ENCODE measurements at regions not wholly inside any gene's neighbourhood (a gene's known extent, or its start where the extent isn't known, plus 50 kb on each side); places are given as distances from the start of the nearest gene placed in this dataset.

DNA sequence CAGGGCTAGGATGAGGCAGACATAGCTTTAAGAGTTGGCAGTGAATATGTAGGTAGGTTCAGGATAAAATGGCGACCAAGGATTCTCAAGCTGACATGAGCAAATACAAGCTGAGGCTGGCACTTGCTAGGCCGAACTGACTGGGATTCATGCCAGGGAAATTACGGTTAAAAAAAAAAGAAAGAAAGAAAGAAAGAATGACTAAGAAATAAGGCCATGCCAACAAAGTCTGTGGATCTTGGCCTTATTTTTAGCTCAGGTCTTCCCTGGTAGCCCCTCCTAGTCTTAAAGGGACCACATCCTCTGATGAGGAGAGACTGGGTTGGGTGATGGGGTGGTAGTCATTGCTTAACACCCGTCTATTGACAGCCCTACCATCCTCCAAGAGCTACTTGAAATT is 64.4 kb upstream of the KLHL13 start:
- H3K4me3 ChIP-seq (ENCODE audit: low read depth, low read length): no peak overlapping the region
- TF ChIP-seq, protein P1, sequence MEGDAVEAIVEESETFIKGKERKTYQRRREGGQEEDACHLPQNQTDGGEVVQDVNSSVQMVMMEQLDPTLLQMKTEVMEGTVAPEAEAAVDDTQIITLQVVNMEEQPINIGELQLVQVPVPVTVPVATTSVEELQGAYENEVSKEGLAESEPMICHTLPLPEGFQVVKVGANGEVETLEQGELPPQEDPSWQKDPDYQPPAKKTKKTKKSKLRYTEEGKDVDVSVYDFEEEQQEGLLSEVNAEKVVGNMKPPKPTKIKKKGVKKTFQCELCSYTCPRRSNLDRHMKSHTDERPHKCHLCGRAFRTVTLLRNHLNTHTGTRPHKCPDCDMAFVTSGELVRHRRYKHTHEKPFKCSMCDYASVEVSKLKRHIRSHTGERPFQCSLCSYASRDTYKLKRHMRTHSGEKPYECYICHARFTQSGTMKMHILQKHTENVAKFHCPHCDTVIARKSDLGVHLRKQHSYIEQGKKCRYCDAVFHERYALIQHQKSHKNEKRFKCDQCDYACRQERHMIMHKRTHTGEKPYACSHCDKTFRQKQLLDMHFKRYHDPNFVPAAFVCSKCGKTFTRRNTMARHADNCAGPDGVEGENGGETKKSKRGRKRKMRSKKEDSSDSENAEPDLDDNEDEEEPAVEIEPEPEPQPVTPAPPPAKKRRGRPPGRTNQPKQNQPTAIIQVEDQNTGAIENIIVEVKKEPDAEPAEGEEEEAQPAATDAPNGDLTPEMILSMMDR (IDR thresholded peaks at IDR 0.05; ENCODE audit: low read depth, low read length, missing control alignments): no peak
- no peak for DNase-seq (ENCODE audit: low read depth)

DNA sequence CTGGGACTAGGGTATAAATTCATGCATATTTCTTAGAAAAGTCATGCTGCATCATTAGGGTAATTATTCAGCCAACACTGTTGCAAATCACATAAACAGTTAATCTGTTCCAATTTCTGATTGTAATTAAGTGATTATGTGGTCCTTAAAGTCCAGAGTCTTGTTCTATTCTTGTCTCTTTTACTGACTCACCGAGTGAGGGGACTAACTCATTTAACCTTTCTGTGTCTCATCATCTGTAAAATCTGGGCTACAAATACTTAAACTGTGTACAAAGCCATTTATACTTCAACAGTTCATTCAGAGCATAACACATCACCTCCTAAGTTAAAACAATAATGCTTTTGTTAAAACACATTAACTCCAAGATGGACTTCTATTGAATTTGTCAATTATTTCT is 65.4 kb upstream of the KLHL13 start:
- no peak overlapping the region for H3K4me3 ChIP-seq (ENCODE audit: low read depth, low read length)
- TF ChIP-seq, protein P1 (IDR thresholded peaks at IDR 0.05; ENCODE audit: low read depth, low read length, missing control alignments): no peak
- DNase-seq (ENCODE audit: low read depth): no peak

DNA sequence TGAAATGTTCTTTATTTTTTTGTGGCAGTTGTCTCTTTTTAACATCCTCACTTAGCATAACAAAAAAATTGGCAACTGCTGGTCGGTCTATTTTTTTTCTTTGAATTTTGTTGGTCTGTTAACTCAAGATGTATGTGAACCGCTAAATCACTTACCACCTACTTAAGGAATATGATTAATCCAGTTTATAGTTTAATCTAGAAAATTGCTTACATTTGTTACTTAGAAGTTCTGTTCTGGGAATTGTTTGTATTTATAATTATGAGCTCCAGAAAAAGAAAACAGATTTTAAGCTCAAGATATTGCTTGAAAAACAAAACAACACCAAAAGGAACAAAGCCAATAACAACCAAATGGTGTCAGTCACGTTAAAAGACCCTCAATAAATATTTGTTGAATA is 66.1 kb upstream of the KLHL13 start:
- no peak for DNase-seq (ENCODE audit: low read depth)
- TF ChIP-seq, protein P1 (IDR thresholded peaks at IDR 0.05; ENCODE audit: low read depth, low read length, missing control alignments): no peak
- no peak overlapping the region for H3K4me3 ChIP-seq (ENCODE audit: low read depth, low read length)

DNA sequence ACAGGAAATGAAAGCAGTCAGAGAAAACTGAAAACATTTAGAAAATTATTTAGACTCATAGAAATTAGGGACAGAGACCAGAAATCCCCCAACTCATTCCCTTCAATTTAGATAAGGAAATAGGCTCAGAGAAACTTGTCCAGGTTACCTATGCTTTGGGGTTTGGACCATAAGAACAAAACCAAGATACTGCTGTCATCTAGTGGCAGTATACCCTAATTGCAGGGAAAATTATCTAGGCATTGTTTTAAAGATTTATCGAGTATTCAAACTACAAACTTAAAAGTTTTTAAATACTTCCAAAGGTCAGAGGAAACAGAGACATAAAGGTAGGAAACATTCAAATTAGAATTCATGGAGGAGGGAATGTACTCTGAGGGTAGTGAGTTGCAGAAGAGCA is 67.0 kb upstream of the KLHL13 start:
- TF ChIP-seq, protein P1 (IDR thresholded peaks at IDR 0.05; ENCODE audit: low read depth, low read length, missing control alignments): peak; percentile 29
- no peak for DNase-seq (ENCODE audit: low read depth)

DNA sequence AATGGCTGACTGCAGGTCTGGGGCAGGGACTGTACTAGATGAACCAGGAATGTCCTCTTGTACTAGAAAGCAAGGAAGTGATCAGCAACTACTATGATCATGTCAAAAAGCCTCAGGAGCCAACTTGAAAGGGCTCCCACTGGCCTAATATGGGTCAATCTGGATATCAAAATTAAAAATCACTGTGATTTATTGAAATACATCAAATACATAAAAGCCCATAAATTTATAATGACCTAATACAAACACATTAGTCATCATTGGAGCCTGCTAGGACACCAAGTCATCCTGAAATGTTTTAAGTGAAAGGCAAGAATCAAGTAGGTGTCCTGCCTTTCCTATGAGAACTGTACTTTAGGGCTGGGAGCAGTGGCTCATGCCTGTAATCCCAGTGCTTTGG is 70.5 kb upstream of the KLHL13 start:
- no peak for DNase-seq (ENCODE audit: low read depth)
- TF ChIP-seq, protein P1 (IDR thresholded peaks at IDR 0.05; ENCODE audit: low read depth, low read length, missing control alignments): no peak
- H3K4me3 ChIP-seq (ENCODE audit: low read depth, low read length): no peak overlapping the region

More for the DNA sequence above, 67.0 kb upstream of the KLHL13 start:
- no peak overlapping the region for H3K4me3 ChIP-seq (ENCODE audit: low read depth, low read length)

DNA sequence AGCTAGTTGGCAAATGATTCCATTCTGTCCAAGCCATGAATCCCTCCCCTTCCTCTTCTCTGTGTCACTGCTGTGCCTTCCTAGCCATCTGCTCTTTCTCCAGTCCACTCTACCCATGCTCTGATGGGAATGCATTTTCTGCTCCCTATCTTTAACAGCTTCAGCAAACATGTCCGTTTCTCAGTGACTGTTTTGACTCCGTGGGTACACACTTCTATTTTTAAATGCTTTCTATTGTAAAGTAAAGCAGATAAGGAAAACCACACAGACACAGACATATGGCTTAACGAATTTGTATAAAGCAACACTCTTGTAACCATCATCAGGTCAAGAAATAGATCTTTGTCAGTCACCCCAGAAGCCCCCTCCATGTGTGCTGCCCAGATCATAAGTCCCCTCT is 72.4 kb upstream of the KLHL13 start:
- TF ChIP-seq, protein P1 (IDR thresholded peaks at IDR 0.05; ENCODE audit: low read depth, low read length, missing control alignments): no peak
- DNase-seq (ENCODE audit: low read depth): no peak
- no peak overlapping the region for H3K4me3 ChIP-seq (ENCODE audit: low read depth, low read length)

DNA sequence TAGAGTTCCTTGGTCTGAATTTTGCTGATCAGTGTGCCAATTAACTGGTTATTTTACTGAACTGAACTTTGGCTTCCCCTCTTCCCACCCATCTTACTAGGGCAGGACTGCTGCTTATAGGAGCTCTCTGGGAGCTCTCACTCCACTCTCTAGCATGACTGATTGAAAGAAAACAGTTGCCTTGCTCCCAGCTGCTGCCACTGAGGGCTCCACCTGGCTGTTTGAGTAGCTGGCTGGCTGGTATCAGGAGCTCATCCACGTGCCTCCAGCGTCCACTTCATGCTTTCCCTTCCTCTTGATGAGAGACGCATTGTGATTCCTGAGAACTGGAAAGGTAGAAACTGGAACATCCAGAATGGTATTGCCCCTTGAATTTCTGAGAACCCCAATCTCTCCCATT is 73.0 kb upstream of the KLHL13 start:
- DNase-seq (ENCODE audit: low read depth): no peak
- TF ChIP-seq, protein P1 (IDR thresholded peaks at IDR 0.05; ENCODE audit: low read depth, low read length, missing control alignments): no peak
- H3K4me3 ChIP-seq (ENCODE audit: low read depth, low read length): no peak overlapping the region

Data from GM12864 (cell line).